HG03442 (cell line): ENCODE measurements at regions not wholly inside any gene's neighbourhood (a gene's known extent, or its start where the extent isn't known, plus 50 kb on each side); places are given as distances from the start of the nearest gene placed in this dataset.
"Not testable (repeated sequence)": the region's sequence is repeated elsewhere in the genome, so short reads cannot be mapped to it uniquely, and the experiment has no call there.

ENCODE experiments used
- ATAC-seq: cut with Tn5 transposase; IDR thresholded peaks from one replicate; pipeline ENCODE4 v1.9.1; 2021; ENCODE audit warnings: mild to moderate bottlenecking, moderate library complexity; ENCODE audit not compliant: unreplicated experiment

- no peak for ATAC-seq
Measured at GRCh38 chr9:119945686-119946085, 576.5 kb upstream of the BRINP1 start.

GRCh38 chr9:119941091-119941490 is 571.9 kb upstream of the BRINP1 start:
- ATAC-seq, result no peak

- ATAC-seq, result no peak
Measured at GRCh38 chr9:119938871-119939270, 569.6 kb upstream of the BRINP1 start.

GRCh38 chr9:119934497-119934896 is 565.3 kb upstream of the BRINP1 start:
- no peak for ATAC-seq

GRCh38 chr9:119933191-119933590 is 564.0 kb upstream of the BRINP1 start:
- no peak for ATAC-seq

- ATAC-seq, result no peak
Measured at GRCh38 chr9:119924736-119925135, 555.5 kb upstream of the BRINP1 start.

- ATAC-seq, result no peak
Measured at GRCh38 chr9:119917175-119917574, 547.9 kb upstream of the BRINP1 start.

GRCh38 chr9:119907056-119907455 is 537.8 kb upstream of the BRINP1 start:
- no peak for ATAC-seq

GRCh38 chr9:119905724-119906123 is 536.5 kb upstream of the BRINP1 start:
- no peak for ATAC-seq

GRCh38 chr9:119903851-119904250 is 534.6 kb upstream of the BRINP1 start:
- no peak for ATAC-seq

- no peak for ATAC-seq
Measured at GRCh38 chr9:119902611-119903010, 533.4 kb upstream of the BRINP1 start.

GRCh38 chr9:119898316-119898715 is 529.1 kb upstream of the BRINP1 start:
- no peak for ATAC-seq

- no peak for ATAC-seq
Measured at GRCh38 chr9:119884438-119884837, 515.2 kb upstream of the BRINP1 start.

GRCh38 chr9:119881898-119882297 is 512.7 kb upstream of the BRINP1 start:
- ATAC-seq, result no peak

- no peak for ATAC-seq
Measured at GRCh38 chr9:119880361-119880760, 511.1 kb upstream of the BRINP1 start.

- no peak for ATAC-seq
Measured at GRCh38 chr9:119877306-119877705, 508.1 kb upstream of the BRINP1 start.

GRCh38 chr9:119873877-119874276 is 504.6 kb upstream of the BRINP1 start:
- ATAC-seq, result no peak

GRCh38 chr9:119870251-119870650 is 501.0 kb upstream of the BRINP1 start:
- not testable (repeated sequence) for ATAC-seq

- ATAC-seq, result no peak
Measured at GRCh38 chr9:119868694-119869093, 499.5 kb upstream of the BRINP1 start.

- ATAC-seq, result no peak
Measured at GRCh38 chr9:119861842-119862241, 492.6 kb upstream of the BRINP1 start.

- no peak for ATAC-seq
Measured at GRCh38 chr9:119859128-119859527, 489.9 kb upstream of the BRINP1 start.

GRCh38 chr9:119853126-119853525 is 483.9 kb upstream of the BRINP1 start:
- ATAC-seq, result no peak

GRCh38 chr9:119852390-119852789 is 483.2 kb upstream of the BRINP1 start:
- no peak for ATAC-seq

- no peak for ATAC-seq
Measured at GRCh38 chr9:119844431-119844830, 475.2 kb upstream of the BRINP1 start.
